Common myeloid progenitor, CD34-positive (primary cell): ENCODE measurements at regions not wholly inside any gene's neighbourhood (a gene's known extent, or its start where the extent isn't known, plus 50 kb on each side); places are given as distances from the start of the nearest gene placed in this dataset.

Experiments used
- CTCF ChIA-PET: fragments of 350-600 bp; sonication (Branson Sonifier 250); formaldehyde crosslinking; loops from one replicate; lab custom pipeline; 2021; ENCODE audit warnings: antibody characterized with exemption; lab: Charles Lee
- POLR2A ChIA-PET: fragments of 350-600 bp; sonication (Branson Sonifier 250); formaldehyde crosslinking; loops from one replicate; lab custom pipeline; 2021; ENCODE audit warnings: antibody characterized with exemption; lab: Charles Lee
- DNase-seq, 3 donors: peaks; one replicate each; pipeline versions ENCODE4 v3.0.0 to v3.0.0-alpha.2; 2013
- H3K27ac ChIP-seq, 2 experiments: 1 replicate in 1 of 2; 2 replicates in 1 of 2; pipeline ENCODE4 v1.7.0; 2013; ENCODE audit warnings: inconsistent platforms in 2 of 2, low read length in 2 of 2, mild to moderate bottlenecking in 2 of 2, low read depth in 1 of 2, moderate library complexity in 1 of 2; ENCODE audit not compliant: severe bottlenecking in 2 of 2, insufficient read depth in 1 of 2, poor library complexity in 1 of 2
- H3K27me3 ChIP-seq, 5 experiments: replicated peaks in 2 of 5; 1 replicate in 3 of 5; 2 replicates in 2 of 5; pipeline versions ENCODE4 v1.6.1 to v1.7.0; 2013; ENCODE audit warnings: low read length in 4 of 5, mild to moderate bottlenecking in 2 of 5, moderate library complexity in 2 of 5, inconsistent platforms in 1 of 5; ENCODE audit not compliant: insufficient read depth in 5 of 5, control insufficient read depth in 4 of 5
- H3K36me3 ChIP-seq, 4 experiments: 1 replicate in 2 of 4; 2 replicates in 2 of 4; pipeline versions ENCODE4 v1.6.1 to v1.7.0; 2013; ENCODE audit warnings: low read length in 3 of 4, control low read depth in 1 of 4, mild to moderate bottlenecking in 1 of 4; ENCODE audit not compliant: control insufficient read depth in 4 of 4, insufficient read depth in 4 of 4
- H3K4me1 ChIP-seq, 4 experiments: 1 replicate in 3 of 4; 2 replicates in 1 of 4; pipeline versions ENCODE4 v1.6.1 to v1.7.1; 2013; ENCODE audit warnings: low read length in 3 of 4, mild to moderate bottlenecking in 3 of 4, control low read depth in 1 of 4, inconsistent platforms in 1 of 4, moderate library complexity in 1 of 4; ENCODE audit not compliant: control insufficient read depth in 4 of 4, insufficient read depth in 4 of 4; ENCODE audit errors: control extremely low read depth in 1 of 4
- H3K4me3 ChIP-seq, 7 experiments: 1 replicate in 4 of 7; 2 replicates in 3 of 7; pipeline versions ENCODE4 v1.5.1 to v1.7.0; 2013; ENCODE audit warnings: mild to moderate bottlenecking in 7 of 7, low read length in 6 of 7, moderate library complexity in 6 of 7, inconsistent platforms in 2 of 7, low read depth in 2 of 7, control low read depth in 1 of 7; ENCODE audit not compliant: insufficient read depth in 4 of 7, control insufficient read depth in 1 of 7; ENCODE audit errors: extremely low read depth in 1 of 7
- H3K9me3 ChIP-seq, 5 experiments: 1 replicate in 4 of 5; 2 replicates in 1 of 5; pipeline versions ENCODE4 v1.6.1 to v1.7.1; 2013; ENCODE audit warnings: low read length in 4 of 5, mild to moderate bottlenecking in 2 of 5, inconsistent platforms in 1 of 5, low read depth in 1 of 5, moderate library complexity in 1 of 5; ENCODE audit not compliant: control insufficient read depth in 4 of 5, insufficient read depth in 2 of 5; ENCODE audit errors: control extremely low read depth in 1 of 5
- WGBS: methylation state at CpG from one replicate; pipeline ENCODE4 v1.1.5; 2013; ENCODE audit not compliant: insufficient coverage; 5-methylcytosine and 5-hydroxymethylcytosine counted together

DNA sequence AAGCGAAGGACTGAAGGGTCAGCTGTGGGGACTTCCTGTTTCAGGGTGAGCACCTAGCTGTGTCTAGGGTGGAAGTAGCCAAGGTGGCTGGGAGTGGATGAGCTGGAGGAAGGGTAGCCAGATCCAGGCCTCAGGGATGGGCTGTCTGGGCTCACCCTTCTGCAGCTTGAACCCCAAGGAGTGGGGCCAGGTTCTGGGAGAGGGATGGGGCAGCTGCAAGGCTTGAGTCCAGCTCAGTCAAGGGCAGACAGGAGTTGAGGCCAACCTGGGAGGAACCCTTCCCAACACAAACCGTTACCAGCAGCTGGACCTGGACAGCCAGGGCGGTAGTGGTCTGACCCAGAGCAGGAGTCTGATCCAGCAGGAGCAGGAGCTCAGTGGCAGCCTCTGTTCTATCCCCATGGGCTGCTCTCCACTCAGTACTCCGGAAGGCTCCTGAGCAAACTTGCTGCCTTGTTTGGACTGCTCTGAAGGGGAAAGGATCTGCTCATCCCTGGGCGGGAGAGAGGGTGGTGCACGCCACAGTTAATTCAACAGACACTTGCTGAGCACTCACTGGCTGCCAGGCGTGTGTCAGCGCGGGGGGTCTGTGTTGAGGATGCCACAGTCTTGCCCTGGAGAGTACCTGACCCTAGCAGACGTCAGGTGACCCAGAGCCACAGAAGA, 53.8 kb upstream of the THY1 start:
- CTCF ChIA-PET: interaction anchor here (0.7 to 7.5 kb wide), 17 partner anchors 13 to 134 kb away, joined by 3 to 80 read pairs (median 3); partner anchors contain the start of gene USP2
- 77% methylated on average over 8 of the region's 10 CpGs for WGBS
- POLR2A ChIA-PET: interaction anchor here (0.8 kb wide), 1 partner anchor 120 kb away, joined by 3 read pairs; no protein-coding TSS in a partner anchor
- no peak for DNase-seq
- Histone ChIP-seq H3K36me3 (no peaks in the 10 kb centered on the region), H3K4me3 (no peak overlapping the region), H3K27me3 (peaks cover 0 to 6% (median 0%) of the 10 kb centered on the region in 5 experiments), H3K27ac (no peak overlapping the region), H3K4me1 (no peaks in the 10 kb centered on the region), H3K9me3 (no peaks in the 10 kb centered on the region)

DNA sequence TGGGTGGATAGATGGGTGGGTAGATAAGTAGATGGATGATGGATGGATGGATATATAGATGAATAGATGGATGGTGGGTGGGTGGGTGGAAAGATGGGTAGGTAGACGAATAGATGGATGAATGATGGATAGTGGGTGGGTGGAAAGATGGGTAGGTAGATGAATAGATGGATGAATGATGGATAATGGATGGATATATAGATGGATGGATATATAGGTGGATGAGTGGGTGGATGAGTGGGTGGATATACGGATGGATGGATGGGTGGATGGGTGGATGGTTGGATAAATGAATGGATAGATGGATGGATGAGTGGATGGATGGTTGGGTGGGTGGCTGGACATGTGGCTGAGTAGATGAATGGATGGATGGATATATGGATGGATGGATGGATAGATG, 53.1 kb upstream of the THY1 start:
- CTCF ChIA-PET: interaction anchor here (0.6 to 7.5 kb wide), 14 partner anchors 14 to 119 kb away, joined by 3 to 80 read pairs (median 4); partner anchors contain the start of gene USP2
- Histone ChIP-seq H3K27ac (no peak overlapping the region), H3K27me3 (peaks cover 0 to 6% (median under 1%) of the 10 kb centered on the region in 5 experiments), H3K4me1 (no peaks in the 10 kb centered on the region), H3K36me3 (no peaks in the 10 kb centered on the region), H3K4me3 (no peak overlapping the region), H3K9me3 (no peaks in the 10 kb centered on the region)
- DNase-seq: no peak
- 100% methylated on average over 2 of the region's 2 CpGs for WGBS
- POLR2A ChIA-PET: interaction anchor here (0.8 kb wide), 1 partner anchor 120 kb away, joined by 3 read pairs; no protein-coding TSS in a partner anchor

- H3K4me1 ChIP-seq: no peaks in the 10 kb centered on the region
- H3K9me3 ChIP-seq: no peaks in the 10 kb centered on the region
- H3K36me3 ChIP-seq: no peaks in the 10 kb centered on the region
- POLR2A ChIA-PET: interaction anchor here (0.6 kb wide), 1 partner anchor 119 kb away, joined by 3 read pairs; no protein-coding TSS in a partner anchor
- peaks cover 0 to 6% (median 2%) of the 10 kb centered on the region in 5 experiments for H3K27me3 ChIP-seq
- whole genome bisulfite sequencing: 45% methylated on average over 6 of the region's 9 CpGs
- H3K4me3 ChIP-seq: no peak overlapping the region
- peak; percentile 52 to 82 (median 70) for DNase-seq
- CTCF ChIA-PET: interaction anchor here (0.6 to 7.5 kb wide), 47 partner anchors 9 to 321 kb away, joined by 3 to 80 read pairs (median 4); partner anchors contain the start of genes THY1 and USP2
- H3K27ac ChIP-seq: no peak overlapping the region
Observed at GRCh38 chr11:119474682-119475596, 52.0 kb upstream of the THY1 start.

GRCh38 chr11:119473901-119474681, 51.1 kb upstream of the THY1 start:
- H3K27me3 ChIP-seq: peaks cover 0 to 6% (median 2%) of the 10 kb centered on the region in 5 experiments
- ChIA-PET CTCF (interaction anchor here (0.7 to 7.5 kb wide), 39 partner anchors 8 to 200 kb away, joined by 3 to 80 read pairs (median 5); partner anchors contain the start of genes THY1 and USP2), POLR2A (no interaction called here)
- 96% methylated on average over 12 of the region's 12 CpGs for WGBS
- DNase-seq: no peak
- no peaks in the 10 kb centered on the region for H3K4me1 ChIP-seq
- no peak overlapping the region for H3K4me3 ChIP-seq
- H3K36me3 ChIP-seq: no peaks in the 10 kb centered on the region
- H3K27ac ChIP-seq: no peak overlapping the region
- no peaks in the 10 kb centered on the region for H3K9me3 ChIP-seq

DNA sequence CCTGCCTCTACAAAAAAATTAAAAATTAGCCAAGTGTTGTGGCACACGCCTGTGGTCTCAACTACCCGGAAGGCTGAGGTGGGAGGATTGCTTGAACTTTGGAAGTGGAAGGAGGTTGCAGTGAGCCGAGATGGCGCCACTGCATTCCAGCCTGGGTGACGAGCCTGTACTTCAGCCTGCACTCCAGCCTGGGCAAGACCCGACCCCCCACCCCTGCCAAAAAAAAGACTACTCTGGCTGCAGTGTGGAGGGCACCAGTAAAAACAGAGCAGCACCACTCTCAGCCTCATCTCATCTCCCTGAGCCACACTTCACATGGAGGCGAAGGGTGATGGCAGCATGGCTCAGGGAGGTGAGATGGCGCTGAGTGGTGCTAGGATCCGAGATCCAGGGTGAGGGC, 50.3 kb upstream of the THY1 start:
- Histone ChIP-seq H3K27ac (no peak overlapping the region), H3K36me3 (no peaks in the 10 kb centered on the region), H3K4me3 (no peak overlapping the region), H3K9me3 (peaks cover 0 to 2% (median 0%) of the 10 kb centered on the region in 5 experiments), H3K4me1 (no peaks in the 10 kb centered on the region), H3K27me3 (peaks cover 0 to 6% (median 2%) of the 10 kb centered on the region in 5 experiments)
- 94% methylated on average over 7 of the region's 9 CpGs for WGBS
- CTCF ChIA-PET: interaction anchor here (2.0 to 7.5 kb wide), 3 partner anchors 60 to 116 kb away, joined by 6 to 80 read pairs (median 7); no protein-coding TSS in a partner anchor
- DNase-seq: no peak
- POLR2A ChIA-PET: no interaction called here

- no peak for DNase-seq
- no peaks in the 10 kb centered on the region for H3K4me1 ChIP-seq
- H3K27ac ChIP-seq: no peak overlapping the region
- peaks cover 0 to 6% (median 2%) of the 10 kb centered on the region in 5 experiments for H3K27me3 ChIP-seq
- CTCF ChIA-PET: interaction anchor here (1.7 to 7.5 kb wide), 2 partner anchors 98 to 116 kb away, joined by 4 to 80 read pairs; no protein-coding TSS in a partner anchor
- POLR2A ChIA-PET: no interaction called here
- H3K9me3 ChIP-seq: peaks cover 0 to 5% (median 0%) of the 10 kb centered on the region in 5 experiments
- WGBS: 86% methylated on average over 13 of the region's 14 CpGs
- H3K36me3 ChIP-seq: no peaks in the 10 kb centered on the region
- H3K4me3 ChIP-seq: no peak overlapping the region
Observed at GRCh38 chr11:119472856-119473222, 49.9 kb upstream of the THY1 start.
